H1 (cell line): ENCODE measurements at regions not wholly inside any gene's neighbourhood (a gene's known extent, or its start where the extent isn't known, plus 50 kb on each side); places are given as distances from the start of the nearest gene placed in this dataset.

Source experiments
- EZH2 ChIP-seq: fragments of 200-600 bp; sonication (generic); IDR thresholded peaks from 2 replicates; pipeline ENCODE4 v1.7.1; 2012; ENCODE audit warnings: low read depth, mild to moderate bottlenecking, moderate library complexity, low read length, inconsistent platforms; ENCODE audit not compliant: severe bottlenecking

DNA sequence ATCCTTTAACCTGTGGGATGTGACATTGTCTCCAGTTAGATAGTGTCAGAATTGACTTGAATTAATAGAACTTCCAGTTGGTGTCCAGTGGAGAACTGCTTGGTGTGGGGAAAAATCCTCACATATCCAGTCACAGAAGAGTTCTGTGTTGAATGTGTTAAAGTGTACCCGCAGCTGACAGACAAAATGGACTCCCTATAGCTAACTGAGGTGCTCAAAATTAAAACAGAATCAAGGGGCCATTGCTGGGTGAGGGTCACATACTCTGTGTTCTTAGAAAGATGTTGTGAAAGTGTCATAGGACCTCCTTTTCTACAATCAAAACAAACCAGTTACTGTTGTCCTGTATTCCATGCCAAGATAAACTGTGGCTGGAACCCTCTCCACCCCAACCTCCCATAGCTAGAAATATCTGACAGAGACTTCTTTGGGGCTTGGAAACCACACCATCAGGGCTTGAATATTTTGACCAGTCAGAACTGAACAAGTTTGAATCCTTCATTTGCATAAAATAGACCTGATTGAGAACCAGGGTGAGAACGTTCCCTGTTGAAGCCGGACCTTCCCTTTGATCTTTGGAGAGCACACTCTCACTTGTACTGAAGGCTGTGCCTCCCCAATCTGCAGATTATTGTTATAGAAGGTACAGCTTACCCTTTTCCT lies 164.0 kb upstream of the ZNF608 start (continued):
- no peak for TF ChIP-seq EZH2
